Anterior cingulate cortex (tissue), 58 donors: ENCODE measurements at regions not wholly inside any gene's neighbourhood (a gene's known extent, or its start where the extent isn't known, plus 50 kb on each side); places are given as distances from the start of the nearest gene placed in this dataset.

Source experiments
- DNase-seq, 58 donors: peaks; one replicate each; lab custom pipeline; 2025; lab: John Stamatoyannopoulos, UW

GRCh38 chr6:98484696-98485095 lies 349.7 kb upstream of the POU3F2 start:
- DNase-seq, result no peak

- DNase-seq, result no peak
Observed at GRCh38 chr6:98485593-98485992, 348.8 kb upstream of the POU3F2 start.

GRCh38 chr6:98486057-98486456 lies 348.3 kb upstream of the POU3F2 start:
- DNase-seq, result no peak

- peak in 3 of 58 donors; percentile 1 to 10 (median 2) for DNase-seq
Observed at GRCh38 chr6:98487612-98488011, 346.8 kb upstream of the POU3F2 start.

- no peak for DNase-seq
Observed at GRCh38 chr6:98498144-98498775, 336.1 kb upstream of the POU3F2 start.

GRCh38 chr6:98498866-98499265 lies 335.5 kb upstream of the POU3F2 start:
- DNase-seq, result no peak

- peak in 1 of 58 donors; percentile 5 for DNase-seq
Observed at GRCh38 chr6:98514073-98514720, 320.2 kb upstream of the POU3F2 start.

GRCh38 chr6:98514796-98515195 lies 319.6 kb upstream of the POU3F2 start:
- DNase-seq, result no peak

GRCh38 chr6:98516206-98516605 lies 318.2 kb upstream of the POU3F2 start:
- no peak for DNase-seq

- DNase-seq, result no peak
Observed at GRCh38 chr6:98516866-98517265, 317.5 kb upstream of the POU3F2 start.

GRCh38 chr6:98525860-98526259 lies 308.5 kb upstream of the POU3F2 start:
- no peak for DNase-seq

- DNase-seq, result no peak
Observed at GRCh38 chr6:98526465-98526864, 307.9 kb upstream of the POU3F2 start.

GRCh38 chr6:98529364-98529763 lies 305.0 kb upstream of the POU3F2 start:
- DNase-seq, result peak in 33 of 58 donors; percentile 4 to 74 (median 42)

- DNase-seq, result peak in 10 of 58 donors; percentile 6 to 33 (median 16)
Observed at GRCh38 chr6:98530732-98531131, 303.6 kb upstream of the POU3F2 start.

GRCh38 chr6:98532004-98532403 lies 302.4 kb upstream of the POU3F2 start:
- no peak for DNase-seq

- no peak for DNase-seq
Observed at GRCh38 chr6:98539741-98540140, 294.6 kb upstream of the POU3F2 start.

- DNase-seq, result no peak
Observed at GRCh38 chr6:98546376-98546775, 288.0 kb upstream of the POU3F2 start.

GRCh38 chr6:98547151-98547550 lies 287.2 kb upstream of the POU3F2 start:
- no peak for DNase-seq

- DNase-seq, result peak in 4 of 58 donors; percentile 7 to 29 (median 19)
Observed at GRCh38 chr6:98547634-98548033, 286.7 kb upstream of the POU3F2 start.

GRCh38 chr6:98548301-98548700 lies 286.1 kb upstream of the POU3F2 start:
- no peak for DNase-seq

- DNase-seq, result no peak
Observed at GRCh38 chr6:98560418-98560817, 274.0 kb upstream of the POU3F2 start.

GRCh38 chr6:98560841-98561240 lies 273.5 kb upstream of the POU3F2 start:
- no peak for DNase-seq
